HepG2 (cell line): ENCODE measurements at regions not wholly inside any gene's neighbourhood (a gene's known extent, or its start where the extent isn't known, plus 50 kb on each side); places are given as distances from the start of the nearest gene placed in this dataset.
A peak's percentile ranks its signal among the peaks of the same experiment; 100 is the strongest.

Source experiments
- ATAC-seq: fragments of 200-7000 bp; cut with Tn5 transposase; 3 replicates; pipeline ENCODE4 v1.9.1; 2020; ENCODE audit warnings: mild to moderate bottlenecking, moderate library complexity
- BruUV-seq: library from RNA; stranded (reverse); fragments of 400-500 nt; replicated peaks from 2 replicates; lab custom pipeline; 2021; lab: Mats Ljungman, UMichigan
- CTCF ChIA-PET: fragments of 300-600 bp; formaldehyde crosslinking; extraction: SDS; loops from one replicate; lab custom pipeline; 2021; ENCODE audit warnings: low total read pairs, inconsistent platforms, low intra/inter-chr PET ratio; lab: Yijun Ruan, JAX
- POLR2A ChIA-PET: fragments of 350-600 bp; sonication (Branson Sonifier 250); formaldehyde crosslinking; loops from one replicate; lab custom pipeline; 2020; ENCODE audit warnings: antibody characterized with exemption, inconsistent platforms; lab: Yijun Ruan, JAX
- DNase-seq: peaks from one replicate; pipeline ENCODE4 v3.0.0-alpha.2; 2015; ENCODE audit warnings: low spot score
- FAIRE-seq: peaks from 3 replicates; lab custom pipeline; 2011; peaks lifted over from hg19 to GRCh38; lab: Jason Lieb, UNC
- H2AFZ ChIP-seq: one replicate; pipeline ENCODE4 v1.6.1; 2011; ENCODE audit warnings: low read length, inconsistent platforms
- H3K27ac ChIP-seq: fragments of 300-600 bp; 3 replicates; pipeline ENCODE4 v1.8.0; 2011; ENCODE audit warnings: mixed run types, mild to moderate bottlenecking, mixed read lengths, low read length, inconsistent platforms; ENCODE audit not compliant: insufficient read depth; ENCODE audit errors: extremely low read length
- H3K27me3 ChIP-seq, 2 experiments: fragments of 200-600 bp in 1 of 2; 2 replicates in 1 of 2; 3 replicates in 1 of 2; pipeline versions ENCODE4 v1.6.0 to v1.8.0; 2011; ENCODE audit warnings: low read length in 2 of 2, mild to moderate bottlenecking in 2 of 2, moderate library complexity in 2 of 2, inconsistent platforms in 1 of 2; ENCODE audit not compliant: insufficient read depth in 2 of 2, control insufficient read depth in 1 of 2
- H3K36me3 ChIP-seq, 2 experiments: fragments of 200-600 bp in 1 of 2; replicated peaks in 1 of 2; 2 replicates in 1 of 2; 3 replicates in 1 of 2; pipeline versions ENCODE4 v1.5.1 to v1.8.0; 2011; ENCODE audit warnings: low read length in 2 of 2, inconsistent platforms in 1 of 2; ENCODE audit not compliant: insufficient read depth in 2 of 2, control insufficient read depth in 1 of 2
- H3K4me1 ChIP-seq: 2 replicates; pipeline ENCODE4 v1.5.1; 2012; ENCODE audit warnings: low read length, inconsistent platforms; ENCODE audit not compliant: insufficient read depth
- H3K4me2 ChIP-seq: 2 replicates; pipeline ENCODE4 v1.6.0; 2011; ENCODE audit warnings: low read depth, low read length, inconsistent platforms
- H3K4me3 ChIP-seq, 3 experiments: fragments of 200-600 bp in 1 of 3; sonication (generic), shearing (Covaris generic) in 1 of 3; replicated peaks in 1 of 3; 2 replicates each; pipeline ENCODE4 v1.5.1; 2011 to 2016; ENCODE audit warnings: low read length in 3 of 3, inconsistent platforms in 2 of 3, low read depth in 2 of 3, mild to moderate bottlenecking in 2 of 3, control low read depth in 1 of 3, mixed read lengths in 1 of 3; ENCODE audit not compliant: insufficient read depth in 1 of 3
- H3K79me2 ChIP-seq: one replicate; pipeline ENCODE4 v1.6.1; 2011; ENCODE audit warnings: low read length, inconsistent platforms; ENCODE audit not compliant: insufficient read depth
- H3K9ac ChIP-seq: 2 replicates; pipeline ENCODE4 v1.6.0; 2011; ENCODE audit warnings: mild to moderate bottlenecking, low read depth, low read length, inconsistent platforms; ENCODE audit not compliant: insufficient read depth
- H3K9me3 ChIP-seq: 2 replicates; pipeline ENCODE4 v1.5.1; 2012; ENCODE audit warnings: mild to moderate bottlenecking, low read length
- H4K20me1 ChIP-seq: 2 replicates; pipeline ENCODE4 v1.6.0; 2011; ENCODE audit warnings: inconsistent platforms, mild to moderate bottlenecking, low read length, moderate library complexity; ENCODE audit not compliant: insufficient read depth
- ATF7 ChIP-seq, 2 experiments: fragments of 450-650 bp in 1 of 2; sonication (generic) in 1 of 2; formaldehyde crosslinking in 1 of 2; IDR thresholded peaks; 2 replicates each; pipeline versions ENCODE4 v1.4.0 to v1.6.1; 2016 to 2020; ENCODE audit warnings: antibody characterized with exemption in 1 of 2, mild to moderate bottlenecking in 1 of 2, missing genetic modification reagents in 1 of 2
- IRX3 ChIP-seq: sonication (generic); formaldehyde crosslinking; IDR thresholded peaks from 2 replicates; pipeline ENCODE4 v1.8.1; 2023; ENCODE audit warnings: mild to moderate bottlenecking, low read depth, missing genetic modification reagents, borderline replicate concordance
- MAFK ChIP-seq, 2 experiments: IDR thresholded peaks in 1 of 2; conservative IDR thresholded peaks in 1 of 2; 2 replicates each; pipeline ENCODE4 v1.6.1; 2011; ENCODE audit warnings: improper control_type of control experiment in 2 of 2, low read length in 2 of 2
- MYNN ChIP-seq: sonication (generic); formaldehyde crosslinking; IDR thresholded peaks from 2 replicates; pipeline ENCODE4 v1.4.0; 2020; ENCODE audit warnings: mild to moderate bottlenecking, low read depth, missing genetic modification reagents
- NBN ChIP-seq: fragments of 450-650 bp; conservative IDR thresholded peaks from 2 replicates; pipeline ENCODE4 v1.6.1; 2017
- SAP130 ChIP-seq: IDR thresholded peaks from 2 replicates; pipeline ENCODE4 v1.6.1; 2016; ENCODE audit warnings: low read depth
- SNAPC2 ChIP-seq: sonication (generic); formaldehyde crosslinking; IDR thresholded peaks from 2 replicates; pipeline ENCODE4 v1.8.1; 2022; ENCODE audit warnings: mild to moderate bottlenecking, missing genetic modification reagents
- ZNF549 ChIP-seq: sonication (generic); formaldehyde crosslinking; IDR thresholded peaks from 2 replicates; pipeline ENCODE4 v1.5.0; 2020; ENCODE audit warnings: missing genetic modification reagents
- WGBS: methylation state at CpG from one replicate; pipeline ENCODE4 v1.1.6; 2017; ENCODE audit warnings: low lambda C conversion rate; 5-methylcytosine and 5-hydroxymethylcytosine counted together
- in situ Hi-C: cut with HindIII; loops from 2 replicates; pipeline ENCODE4 v1.10.0; 2017; ENCODE audit warnings: low pct_unique_long_range_greater_than_20kb; ENCODE audit not compliant: extremely low pct_ligation_motif_present
- intact Hi-C: fragments of 100-400 bp; cut with micrococcal nuclease; formaldehyde crosslinking; loops from one replicate; pipeline ENCODE4 v1.10.0; 2022; ENCODE audit not compliant: unreplicated experiment

- Histone ChIP-seq H3K9ac (no peak overlapping the region), H4K20me1 (no peaks in the 10 kb centered on the region), H3K36me3 (no peaks in the 10 kb centered on the region), H3K4me3 (no peak overlapping the region), H2AFZ (no peak overlapping the region)
- no peak for DNase-seq
- POLR2A ChIA-PET, result no interaction called here
- no peak for FAIRE-seq
- no peak for ATAC-seq
- TF ChIP-seq ATF7 (IDR thresholded peaks at IDR 0.05), result 0 out of 2 replicates have a peak, but pooled peaks have one; percentile 8
- no peak for TF ChIP-seq ATF7 (CRISPR knock-in tag; IDR thresholded peaks at IDR 0.05)
- no peak for TF ChIP-seq SNAPC2 (CRISPR knock-in tag)
- TF ChIP-seq SAP130 (CRISPR knock-in tag), result no peak
- TF ChIP-seq IRX3 (CRISPR knock-in tag), result no peak
- no peak for TF ChIP-seq NBN
- TF ChIP-seq MYNN, result no peak
- TF ChIP-seq, all 625 proteins: peak for 1
- Histone ChIP-seq H3K9me3 (peaks cover 35% of the 10 kb centered on the region), H3K4me2 (no peak overlapping the region), H3K27ac (no peak overlapping the region), H3K79me2 (no peaks in the 10 kb centered on the region), H3K27me3 (no peaks in the 10 kb centered on the region), H3K4me1 (no peaks in the 10 kb centered on the region)
- no TSS peak for BruUV-seq
- CTCF ChIA-PET, result no interaction called here
- 26% methylated on average over 5 of the region's 5 CpGs for WGBS
- in situ Hi-C loops (no loop called here), intact Hi-C loops (no loop called here)
Measured at GRCh38 chr17:70525961-70526360, 356.6 kb downstream of the KCNJ2 start.

GRCh38 chr17:70527364-70527888 is 358.1 kb downstream of the KCNJ2 start:
- H3K36me3 ChIP-seq, result no peaks in the 10 kb centered on the region

More at GRCh38 chr17:70527364-70527888, 358.1 kb downstream of the KCNJ2 start:
- Histone ChIP-seq H3K27ac (no peak overlapping the region), H3K9me3 (peaks cover 26% of the 10 kb centered on the region), H3K27me3 (no peaks in the 10 kb centered on the region), H3K79me2 (no peaks in the 10 kb centered on the region), H3K4me3 (no peak overlapping the region), H3K4me2 (no peak overlapping the region), H4K20me1 (no peaks in the 10 kb centered on the region), H3K9ac (no peak overlapping the region), H2AFZ (no peak overlapping the region), H3K4me1 (no peaks in the 10 kb centered on the region)
- intact Hi-C loops, result no loop called here
- FAIRE-seq (no peak), ATAC-seq (no peak), DNase-seq (no peak)
- BruUV-seq, result no TSS peak
- 23% methylated on average over 3 of the region's 3 CpGs for WGBS
- CTCF ChIA-PET, result no interaction called here
- in situ Hi-C loops, result no loop called here
- POLR2A ChIA-PET, result no interaction called here
- TF ChIP-seq MAFK (conservative IDR thresholded peaks at IDR 0.05 in 1 of 2, IDR thresholded peaks at IDR 0.05 in 1 of 2; ENCODE audit: low read length in 2 of 2) (peak; percentile 29 to 34; a peak in 3 of 4 replicates), ZNF549 (CRISPR knock-in tag) (no peak)
